GM12874 (cell line): ENCODE measurements at regions not wholly inside any gene's neighbourhood (a gene's known extent, or its start where the extent isn't known, plus 50 kb on each side); places are given as distances from the start of the nearest gene placed in this dataset.

ENCODE experiments used
- TF ChIP-seq, protein P1 (sequence below): IDR thresholded peaks from 2 replicates; pipeline ENCODE4 v1.5.1; 2011; ENCODE audit warnings: low read depth, mild to moderate bottlenecking, control low read depth, low read length, moderate library complexity; ENCODE audit not compliant: insufficient read depth

- TF ChIP-seq, protein P1, sequence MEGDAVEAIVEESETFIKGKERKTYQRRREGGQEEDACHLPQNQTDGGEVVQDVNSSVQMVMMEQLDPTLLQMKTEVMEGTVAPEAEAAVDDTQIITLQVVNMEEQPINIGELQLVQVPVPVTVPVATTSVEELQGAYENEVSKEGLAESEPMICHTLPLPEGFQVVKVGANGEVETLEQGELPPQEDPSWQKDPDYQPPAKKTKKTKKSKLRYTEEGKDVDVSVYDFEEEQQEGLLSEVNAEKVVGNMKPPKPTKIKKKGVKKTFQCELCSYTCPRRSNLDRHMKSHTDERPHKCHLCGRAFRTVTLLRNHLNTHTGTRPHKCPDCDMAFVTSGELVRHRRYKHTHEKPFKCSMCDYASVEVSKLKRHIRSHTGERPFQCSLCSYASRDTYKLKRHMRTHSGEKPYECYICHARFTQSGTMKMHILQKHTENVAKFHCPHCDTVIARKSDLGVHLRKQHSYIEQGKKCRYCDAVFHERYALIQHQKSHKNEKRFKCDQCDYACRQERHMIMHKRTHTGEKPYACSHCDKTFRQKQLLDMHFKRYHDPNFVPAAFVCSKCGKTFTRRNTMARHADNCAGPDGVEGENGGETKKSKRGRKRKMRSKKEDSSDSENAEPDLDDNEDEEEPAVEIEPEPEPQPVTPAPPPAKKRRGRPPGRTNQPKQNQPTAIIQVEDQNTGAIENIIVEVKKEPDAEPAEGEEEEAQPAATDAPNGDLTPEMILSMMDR: no peak
Observed at GRCh38 chr14:61602003-61602732, 93.1 kb upstream of the HIF1A start.

GRCh38 chr14:61602733-61603077 lies 92.6 kb upstream of the HIF1A start:
- TF ChIP-seq, protein P1: no peak

- TF ChIP-seq, protein P1: no peak
Observed at GRCh38 chr14:61603736-61604135, 91.6 kb upstream of the HIF1A start.

GRCh38 chr14:61607570-61608244 lies 87.6 kb upstream of the HIF1A start:
- TF ChIP-seq, protein P1: peak; percentile 23; the same call in 1 of the 2 replicates

GRCh38 chr14:61608245-61609165 lies 86.8 kb upstream of the HIF1A start:
- TF ChIP-seq, protein P1: no peak

DNA sequence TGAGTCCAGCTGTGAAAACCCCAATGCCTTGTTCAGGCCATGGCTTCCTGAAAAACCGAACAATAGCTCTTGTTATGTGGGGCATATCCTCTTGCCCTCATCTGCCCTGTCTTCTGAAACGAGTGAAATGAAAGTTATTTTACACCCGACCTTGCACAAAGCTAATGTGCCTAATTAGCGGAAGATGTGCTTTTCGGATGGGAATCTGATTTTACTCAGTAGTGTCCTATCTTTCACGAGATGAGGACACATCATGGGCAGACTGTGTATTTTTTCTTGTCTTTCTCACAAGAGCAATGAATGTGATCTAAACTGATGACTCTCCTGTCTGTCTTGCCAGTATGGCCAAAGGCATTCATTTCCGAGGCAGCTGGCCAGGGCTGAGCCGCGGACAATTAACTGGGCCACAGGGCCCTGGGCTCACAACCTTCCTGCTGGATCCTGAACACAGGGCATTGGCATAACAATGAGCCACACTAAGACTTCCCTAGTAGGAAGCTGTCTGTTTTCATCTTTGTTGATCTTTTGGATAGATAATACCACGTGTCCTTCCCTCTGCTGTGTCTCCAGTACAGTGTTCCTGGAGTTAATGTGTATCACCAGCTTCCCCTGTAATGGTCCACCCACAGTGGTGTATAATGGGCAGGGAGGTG lies 86.0 kb upstream of the HIF1A start:
- TF ChIP-seq, protein P1: no peak

- TF ChIP-seq, protein P1: no peak
Observed at GRCh38 chr14:61609884-61610283, 85.4 kb upstream of the HIF1A start.
